NCI-H146 treated with DMSO at 0.1 percent for 48 hours (cell line): ENCODE measurements at regions not wholly inside any gene's neighbourhood (a gene's known extent, or its start where the extent isn't known, plus 50 kb on each side); places are given as distances from the start of the nearest gene placed in this dataset.
A peak's percentile ranks its signal among the peaks of the same experiment; 100 is the strongest.

Experiments used
- DNase-seq: peaks from one replicate; lab custom pipeline; 2025; ENCODE audit not compliant: unreplicated experiment; lab: John Stamatoyannopoulos, UW

DNA sequence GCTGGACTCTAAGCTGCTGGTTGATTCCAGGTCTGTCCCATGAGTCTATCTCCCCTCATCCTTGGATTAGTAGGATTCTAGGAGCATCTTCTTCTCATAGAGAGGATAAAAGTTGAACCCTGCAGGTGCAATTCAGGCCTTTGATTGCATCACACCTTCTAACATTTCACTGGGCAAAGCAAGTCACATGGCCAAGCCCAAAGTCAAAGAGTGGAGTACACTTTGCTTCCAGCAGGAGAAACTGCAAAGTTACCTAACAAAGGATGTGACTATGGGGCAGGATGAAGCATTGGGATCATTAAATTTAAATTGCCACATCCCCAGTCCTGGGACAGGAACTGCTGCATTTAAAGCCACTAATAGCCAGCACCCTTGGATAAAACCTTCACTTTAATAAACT lies 51.0 kb upstream of the EGFLAM start:
- no peak for DNase-seq

DNA sequence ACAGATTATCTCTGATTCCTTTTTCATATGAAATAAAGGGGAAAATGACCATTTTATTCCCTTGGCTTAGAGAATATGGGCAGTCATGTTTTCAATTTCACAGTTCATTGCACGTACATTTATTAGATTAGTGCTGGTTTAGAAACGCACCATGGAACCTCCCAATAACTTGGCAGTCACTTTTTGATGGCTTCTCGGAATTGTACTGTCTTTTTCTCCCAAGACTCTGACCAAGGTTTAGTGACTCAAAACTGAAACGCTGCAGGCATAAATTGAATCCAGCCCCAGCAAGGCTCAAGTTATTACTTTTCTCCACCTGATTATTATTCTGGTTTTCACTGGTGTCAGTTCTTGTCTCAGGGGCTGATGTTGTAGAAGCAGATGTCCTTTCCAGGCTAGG lies 55.6 kb upstream of the EGFLAM start:
- DNase-seq: no peak

DNA sequence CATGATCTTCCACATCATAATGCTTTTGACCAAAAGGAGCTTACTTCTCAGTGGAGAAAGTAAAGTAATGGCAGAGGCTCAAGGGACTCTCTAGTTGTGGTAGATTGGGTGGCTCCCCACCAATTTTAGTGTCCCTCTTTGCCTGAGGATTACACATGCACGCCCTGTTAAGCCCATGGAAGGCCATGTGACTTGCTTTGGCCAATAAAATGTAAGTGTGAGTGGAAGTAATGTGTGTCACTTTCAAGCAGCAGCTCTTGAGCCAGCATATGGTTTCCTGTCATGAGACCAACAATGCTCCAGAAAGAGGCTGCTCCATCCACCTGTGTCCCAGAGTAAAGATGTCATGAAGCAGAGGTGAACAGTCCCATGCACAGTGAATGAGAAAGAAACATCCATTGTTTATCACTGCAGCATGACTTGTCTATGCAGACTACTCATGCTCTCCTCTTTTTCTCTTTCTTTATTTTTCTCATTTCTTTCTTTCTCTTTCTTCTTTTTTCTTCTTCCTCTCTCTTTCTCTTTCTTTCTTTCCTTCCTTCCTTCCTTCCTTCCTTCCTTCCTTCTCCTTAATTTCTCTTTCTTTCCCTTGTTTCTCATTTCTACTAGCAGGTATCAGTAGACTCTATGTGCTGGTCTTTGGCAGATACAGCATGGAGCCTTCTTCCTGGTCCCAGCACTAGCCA lies 57.3 kb upstream of the EGFLAM start:
- DNase-seq: no peak

DNA sequence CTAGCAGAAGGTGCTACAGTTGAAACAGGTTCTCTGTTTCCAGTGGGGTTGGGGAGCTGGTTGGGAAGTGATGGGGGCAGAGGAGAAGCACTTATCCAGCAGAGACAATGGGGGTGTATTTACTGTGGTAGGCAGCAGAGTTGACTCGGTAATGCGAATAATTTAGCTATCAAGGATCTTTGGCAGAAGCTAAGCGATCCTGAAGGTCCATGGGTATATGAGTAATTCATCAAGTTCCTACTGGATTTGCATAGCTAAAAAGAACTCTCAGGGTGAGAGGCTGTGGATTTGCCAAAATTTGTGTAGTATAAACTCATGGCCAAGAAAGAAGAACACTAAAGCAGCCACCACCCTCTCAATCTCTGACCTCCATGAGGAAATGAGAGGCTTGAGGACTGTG lies 61.2 kb upstream of the EGFLAM start:
- no peak for DNase-seq

- DNase-seq: peak; percentile 14
These were observed 65.3 kb upstream of the EGFLAM start for GRCh38 chr5:38193015-38193581.

DNA sequence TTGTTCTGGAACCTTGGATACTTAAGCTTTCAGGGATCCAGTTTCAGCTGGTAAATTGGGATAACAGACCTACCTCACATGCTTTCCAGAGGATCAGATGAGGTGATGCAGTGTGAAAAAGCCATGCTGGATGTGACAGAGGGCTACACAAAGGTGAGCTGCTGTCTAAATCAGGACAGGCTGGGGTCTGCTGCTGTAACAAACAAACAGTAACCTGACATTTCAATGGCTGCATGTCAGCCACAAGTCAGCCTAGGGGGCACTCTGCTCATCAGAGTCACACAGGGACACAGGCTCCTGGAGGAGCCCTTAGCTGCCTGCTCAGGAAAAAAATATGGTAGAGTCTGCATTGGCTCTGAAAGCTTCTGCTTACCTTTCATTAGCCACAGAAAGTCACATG lies 66.7 kb upstream of the EGFLAM start:
- DNase-seq: no peak

DNA sequence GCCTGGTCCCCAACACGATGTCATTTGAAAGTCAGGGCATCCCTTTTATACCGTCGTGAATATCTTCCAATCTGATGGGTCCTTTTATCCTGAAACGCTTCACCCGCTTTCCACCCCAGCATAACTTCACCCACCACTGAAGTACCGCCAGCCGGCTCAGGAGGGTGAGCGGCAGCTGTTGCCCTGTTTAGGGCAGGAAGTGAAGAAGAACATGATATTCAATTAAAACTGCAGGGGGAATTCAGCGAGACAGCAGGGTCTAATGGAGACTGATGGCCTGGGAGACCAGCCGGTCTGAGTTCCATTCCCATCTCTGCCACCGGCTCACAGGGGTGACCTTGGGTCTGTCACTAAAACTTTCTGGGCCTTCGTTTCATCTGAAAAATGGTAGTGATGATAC lies 68.2 kb upstream of the EGFLAM start:
- no peak for DNase-seq

DNA sequence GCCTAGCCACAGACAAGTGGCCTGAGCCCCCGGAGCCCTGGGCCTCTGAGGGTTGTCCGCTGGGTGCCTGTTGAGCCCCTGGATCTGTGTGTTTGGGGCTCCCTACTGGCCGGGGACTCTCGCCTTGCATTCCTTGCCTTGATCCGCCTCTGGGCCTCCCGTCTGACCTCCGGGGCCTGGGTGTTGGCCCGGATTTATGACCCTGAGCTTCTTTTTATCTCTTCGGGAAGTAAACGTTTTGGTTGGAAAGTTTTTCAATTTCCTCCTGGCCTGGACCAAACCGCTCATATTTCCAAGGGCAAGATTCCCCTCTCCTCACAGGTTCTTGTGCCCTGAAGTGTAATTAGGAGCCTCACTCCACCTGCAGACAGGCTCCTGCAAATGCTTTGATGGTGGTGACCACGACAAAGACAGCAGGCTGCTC lies 69.3 kb upstream of the EGFLAM start:
- no peak for DNase-seq

- DNase-seq: no peak
These were observed 69.8 kb upstream of the EGFLAM start for GRCh38 chr5:38188591-38188990.

DNA sequence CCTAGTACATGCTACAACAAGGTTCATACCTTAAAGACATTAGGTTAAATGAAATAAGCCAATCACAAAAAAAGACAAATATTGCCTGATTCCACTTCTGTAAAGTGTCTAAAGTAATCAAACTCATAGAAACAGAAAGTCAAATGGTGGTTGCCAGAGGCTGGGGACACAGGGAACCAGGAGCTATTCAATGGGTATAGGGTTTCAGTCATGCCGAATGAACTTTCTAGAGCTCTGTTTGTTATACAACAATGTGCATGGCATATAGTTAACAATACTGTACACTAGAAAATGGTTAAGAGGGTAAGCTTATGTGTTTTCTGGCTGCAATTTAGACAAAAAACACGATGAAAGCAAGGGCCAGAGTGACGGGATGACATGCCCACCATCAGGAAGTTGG lies 70.8 kb upstream of the EGFLAM start:
- DNase-seq: no peak

- DNase-seq: no peak
These were observed 73.7 kb upstream of the EGFLAM start for GRCh38 chr5:38184627-38185026.

DNA sequence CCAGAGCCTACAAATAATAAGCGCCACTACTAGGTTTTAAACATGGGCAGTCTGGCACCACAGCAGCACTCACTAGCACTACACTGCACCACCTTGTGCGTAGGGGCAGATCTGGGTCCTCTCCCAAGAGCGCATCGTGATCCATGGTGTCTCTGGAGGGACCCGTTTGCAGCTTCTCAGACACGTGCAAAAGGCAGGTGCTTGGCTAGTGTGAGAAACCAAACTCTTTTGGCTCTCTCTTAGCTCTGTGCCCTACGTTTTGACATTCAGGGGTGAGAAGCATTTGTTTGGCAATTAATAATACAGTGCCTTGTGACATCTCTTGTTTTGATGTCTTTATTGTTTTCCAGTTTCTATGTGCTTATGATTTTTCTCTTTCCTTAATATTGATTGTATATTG lies 75.4 kb upstream of the EGFLAM start:
- DNase-seq: no peak

GRCh38 chr5:38168029-38168428 lies 90.3 kb upstream of the EGFLAM start:
- no peak for DNase-seq

GRCh38 chr5:38167562-38167996 lies 90.8 kb upstream of the EGFLAM start:
- DNase-seq: no peak

DNA sequence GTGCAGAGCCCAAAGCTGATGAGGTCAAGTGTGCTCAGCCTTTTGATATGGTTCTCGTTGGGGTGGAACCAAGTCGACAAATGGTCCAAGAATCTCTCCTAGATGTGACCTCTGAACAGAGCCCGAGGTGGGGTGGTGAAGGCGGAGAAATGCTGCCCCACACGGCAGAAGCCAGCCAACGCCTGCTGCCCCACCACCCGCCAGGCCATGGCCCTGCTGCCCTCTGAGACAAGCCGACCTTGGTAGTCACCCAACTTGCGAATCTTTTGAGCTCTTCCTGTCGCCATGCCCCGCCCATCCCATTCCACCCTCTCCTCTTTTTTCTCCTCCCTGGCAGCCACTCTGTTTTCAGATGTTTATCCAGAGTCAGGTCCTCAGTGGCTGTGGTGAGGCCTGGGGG lies 91.5 kb upstream of the EGFLAM start:
- DNase-seq: no peak

DNA sequence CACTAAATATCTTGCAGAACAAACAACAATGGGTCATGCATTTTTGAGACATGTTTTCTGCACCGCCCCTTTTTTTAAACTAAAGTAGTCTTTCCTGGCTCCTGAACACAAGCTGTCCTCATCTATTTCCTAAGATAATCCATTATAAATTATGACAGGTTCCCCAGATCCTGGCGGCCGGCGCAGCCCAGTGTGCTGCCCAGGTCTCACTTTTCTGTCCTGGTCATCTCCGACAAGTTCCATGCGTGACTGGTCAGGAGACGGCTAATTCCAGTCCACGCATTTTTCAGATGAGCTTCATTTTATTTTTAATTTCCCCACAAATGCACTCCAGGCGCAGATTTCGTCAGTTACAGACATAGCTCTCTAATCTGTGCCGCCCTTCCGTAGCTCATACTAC lies 92.9 kb upstream of the EGFLAM start:
- no peak for DNase-seq

- no peak for DNase-seq
These were observed 93.5 kb upstream of the EGFLAM start for GRCh38 chr5:38164776-38165399.

GRCh38 chr5:38163636-38164237 lies 94.6 kb upstream of the EGFLAM start:
- no peak for DNase-seq

GRCh38 chr5:38162625-38163024 lies 95.7 kb upstream of the EGFLAM start:
- DNase-seq: no peak

DNA sequence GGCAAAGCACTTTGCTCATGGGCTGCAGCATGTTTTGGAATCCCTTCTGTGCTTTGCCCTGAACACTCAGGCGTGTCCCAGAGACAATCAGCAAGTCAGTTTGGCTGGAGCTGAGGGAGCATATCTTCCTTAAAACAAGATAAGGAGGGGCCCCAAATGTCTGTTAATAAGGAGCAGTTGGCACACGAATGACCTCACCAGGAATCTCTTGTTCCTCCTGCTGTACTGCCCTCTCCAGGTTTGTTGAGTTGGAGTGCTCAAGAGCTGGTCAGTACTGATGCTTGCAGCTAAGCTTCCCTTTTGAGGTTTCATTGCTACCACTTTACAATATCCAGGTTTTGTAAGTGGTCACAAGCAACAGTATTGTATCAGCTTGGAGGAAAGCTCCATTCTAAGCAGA lies 101.3 kb upstream of the EGFLAM start:
- DNase-seq: no peak

GRCh38 chr5:38154615-38155204 lies 103.6 kb upstream of the EGFLAM start:
- no peak for DNase-seq

DNA sequence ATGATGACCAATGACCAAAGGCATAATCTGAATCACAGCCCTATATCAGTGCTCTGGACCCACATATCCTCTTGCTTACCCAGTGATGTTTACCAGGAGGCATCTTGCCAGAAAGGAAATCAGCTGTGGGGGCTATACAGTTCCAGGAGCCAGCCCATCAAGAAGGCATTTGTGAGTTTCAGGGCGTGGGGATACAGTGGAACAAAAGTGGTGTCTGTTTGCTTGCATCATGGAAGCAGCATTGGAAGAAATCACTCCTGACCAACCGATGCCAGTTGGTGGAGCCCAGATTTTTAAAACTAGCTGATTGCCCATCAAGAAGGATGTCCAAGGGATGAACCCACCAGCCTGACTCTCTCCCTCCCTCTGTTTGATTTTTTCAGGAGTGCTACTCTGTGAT lies 106.5 kb upstream of the EGFLAM start:
- DNase-seq: no peak
